ENCODE measurements at regions not wholly inside any gene's neighbourhood (a gene's known extent, or its start where the extent isn't known, plus 50 kb on each side); places are given as distances from the start of the nearest gene placed in this dataset.
"Not testable (repeated sequence)": the region's sequence is repeated elsewhere in the genome, so short reads cannot be mapped to it uniquely, and the experiment has no call there.

GRCh38 chr9:31821583-31821982 lies 562.9 kb upstream of the ACO1 start:
- no peak for DNase-seq (ENCODE audit: low read depth)

GRCh38 chr9:31823365-31823764 lies 561.1 kb upstream of the ACO1 start:
- DNase-seq (ENCODE audit: low read depth): no peak

- no peak for DNase-seq (ENCODE audit: low read depth)
Measured at GRCh38 chr9:31824860-31825259, 559.6 kb upstream of the ACO1 start.

- no peak for DNase-seq (ENCODE audit: low read depth)
Measured at GRCh38 chr9:31837211-31837610, 547.2 kb upstream of the ACO1 start.

GRCh38 chr9:31839273-31839672 lies 545.2 kb upstream of the ACO1 start:
- DNase-seq (ENCODE audit: low read depth): no peak

- no peak for DNase-seq (ENCODE audit: low read depth)
Measured at GRCh38 chr9:31840702-31841101, 543.7 kb upstream of the ACO1 start.

GRCh38 chr9:31847963-31848362 lies 536.5 kb upstream of the ACO1 start:
- DNase-seq (ENCODE audit: low read depth): no peak

GRCh38 chr9:31848505-31849285 lies 535.7 kb upstream of the ACO1 start:
- DNase-seq (ENCODE audit: low read depth): no peak

GRCh38 chr9:31854187-31854586 lies 530.3 kb upstream of the ACO1 start:
- no peak for DNase-seq (ENCODE audit: low read depth)

- no peak for DNase-seq (ENCODE audit: low read depth)
Measured at GRCh38 chr9:31868830-31869229, 515.6 kb upstream of the ACO1 start.

- DNase-seq (ENCODE audit: low read depth): no peak
Measured at GRCh38 chr9:31870276-31870675, 514.2 kb upstream of the ACO1 start.

- DNase-seq (ENCODE audit: low read depth): no peak
Measured at GRCh38 chr9:31873722-31874121, 510.7 kb upstream of the ACO1 start.

- DNase-seq (ENCODE audit: low read depth): no peak
Measured at GRCh38 chr9:31894008-31894407, 490.4 kb upstream of the ACO1 start.

- no peak for DNase-seq (ENCODE audit: low read depth)
Measured at GRCh38 chr9:31908158-31908890, 476.1 kb upstream of the ACO1 start.

GRCh38 chr9:31908891-31909480 lies 475.5 kb upstream of the ACO1 start:
- DNase-seq (ENCODE audit: low read depth): no peak

GRCh38 chr9:31912636-31913035 lies 471.8 kb upstream of the ACO1 start:
- no peak for DNase-seq (ENCODE audit: low read depth)

- no peak for DNase-seq (ENCODE audit: low read depth)
Measured at GRCh38 chr9:31916591-31917241, 467.7 kb upstream of the ACO1 start.

GRCh38 chr9:31937737-31938136 lies 446.7 kb upstream of the ACO1 start:
- not testable (repeated sequence) for DNase-seq (ENCODE audit: low read depth)

- no peak for DNase-seq (ENCODE audit: low read depth)
Measured at GRCh38 chr9:31950756-31951155, 433.7 kb upstream of the ACO1 start.

- DNase-seq (ENCODE audit: low read depth): no peak
Measured at GRCh38 chr9:31958572-31958971, 425.9 kb upstream of the ACO1 start.

GRCh38 chr9:31969552-31969951 lies 414.9 kb upstream of the ACO1 start:
- DNase-seq (ENCODE audit: low read depth): no peak

GRCh38 chr9:31983895-31984294 lies 400.5 kb upstream of the ACO1 start:
- no peak for DNase-seq (ENCODE audit: low read depth)

- DNase-seq (ENCODE audit: low read depth): no peak
Measured at GRCh38 chr9:31996331-31996730, 388.1 kb upstream of the ACO1 start.
